Activated B cell treated with CpG ODN at 0.5 μM for 24 hours (primary cell): ENCODE measurements at regions not wholly inside any gene's neighbourhood (a gene's known extent, or its start where the extent isn't known, plus 50 kb on each side); places are given as distances from the start of the nearest gene placed in this dataset.

Source experiments
- ATAC-seq: fragments of 200-7000 bp; cut with Tn5 transposase; one replicate; pipeline ENCODE4 v1.10.0; 2021; ENCODE audit warnings: low read depth, mild to moderate bottlenecking, moderate library complexity
- CTCF ChIA-PET: fragments of 350-600 bp; sonication (Branson Sonifier 250); formaldehyde crosslinking; loops from one replicate; lab custom pipeline; 2021; ENCODE audit warnings: antibody characterized with exemption; lab: Charles Lee
- POLR2A ChIA-PET: fragments of 350-600 bp; sonication (Branson Sonifier 250); formaldehyde crosslinking; loops from one replicate; lab custom pipeline; 2021; ENCODE audit warnings: antibody characterized with exemption; lab: Charles Lee
- DNase-seq: peaks from one replicate; pipeline ENCODE4 v3.0.0; 2022
- H3K27ac Mint-ChIP-seq: one replicate; pipeline ENCODE4 v1.8.0; 2020; ENCODE audit warnings: mixed read lengths
- H3K27me3 Mint-ChIP-seq: one replicate; pipeline ENCODE4 v1.8.0; 2021; ENCODE audit warnings: mixed read lengths
- H3K36me3 Mint-ChIP-seq: one replicate; pipeline ENCODE4 v1.8.0; 2021; ENCODE audit warnings: low read depth, mixed read lengths
- H3K4me1 Mint-ChIP-seq: one replicate; pipeline ENCODE4 v1.8.0; 2021; ENCODE audit warnings: mixed read lengths
- H3K4me3 Mint-ChIP-seq: one replicate; pipeline ENCODE4 v1.8.0; 2020; ENCODE audit warnings: mild to moderate bottlenecking, mixed read lengths
- H3K9me3 Mint-ChIP-seq: one replicate; pipeline ENCODE4 v1.8.0; 2020; ENCODE audit warnings: mixed read lengths
- intact Hi-C: fragments of 100-400 bp; cut with micrococcal nuclease; formaldehyde crosslinking; loops from one replicate; pipeline ENCODE4 v1.15.1; 2024
- TF ChIP-seq, protein P1 (sequence below): fragments of 200-600 bp; IDR thresholded peaks from one replicate; pipeline ENCODE4 v1.8.0; 2022; ENCODE audit warnings: antibody characterized with exemption, mild to moderate bottlenecking

DNA sequence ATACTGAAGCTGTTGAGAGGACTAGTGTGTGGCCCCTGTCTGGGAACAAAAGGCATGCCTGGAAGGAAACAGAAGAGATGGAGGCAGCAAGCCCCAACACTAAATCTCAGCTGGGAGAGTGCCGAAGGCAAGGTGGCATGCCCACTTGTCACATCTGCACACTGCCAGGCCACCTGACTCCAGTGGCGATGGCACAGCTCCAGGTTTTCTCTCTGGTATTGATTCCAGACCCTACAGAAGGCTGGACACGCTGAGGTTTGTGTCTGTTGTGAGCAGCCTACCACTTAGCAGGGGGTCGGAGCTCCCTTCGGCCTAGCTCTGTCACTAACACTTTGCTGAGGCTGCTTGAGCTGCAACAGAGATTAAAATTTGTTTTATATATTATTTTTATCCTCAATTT lies 307.3 kb downstream of the TDRD15 start:
- H3K27ac Mint-ChIP-seq = no peak overlapping the region
- intact Hi-C loops = no loop called here

GRCh38 chr2:21438949-21439348 lies 315.2 kb downstream of the TDRD15 start:
- ATAC-seq (no peak), DNase-seq (no peak)
- Mint-ChIP-seq H3K9me3 (peaks cover 5% of the 10 kb centered on the region), H3K27me3 (no peaks in the 10 kb centered on the region), H3K27ac (no peak overlapping the region), H3K36me3 (no peaks in the 10 kb centered on the region), H3K4me3 (no peak overlapping the region), H3K4me1 (no peaks in the 10 kb centered on the region)
- ChIA-PET CTCF (no interaction called here), POLR2A (no interaction called here)
- intact Hi-C loops = no loop called here
- TF ChIP-seq, protein P1, sequence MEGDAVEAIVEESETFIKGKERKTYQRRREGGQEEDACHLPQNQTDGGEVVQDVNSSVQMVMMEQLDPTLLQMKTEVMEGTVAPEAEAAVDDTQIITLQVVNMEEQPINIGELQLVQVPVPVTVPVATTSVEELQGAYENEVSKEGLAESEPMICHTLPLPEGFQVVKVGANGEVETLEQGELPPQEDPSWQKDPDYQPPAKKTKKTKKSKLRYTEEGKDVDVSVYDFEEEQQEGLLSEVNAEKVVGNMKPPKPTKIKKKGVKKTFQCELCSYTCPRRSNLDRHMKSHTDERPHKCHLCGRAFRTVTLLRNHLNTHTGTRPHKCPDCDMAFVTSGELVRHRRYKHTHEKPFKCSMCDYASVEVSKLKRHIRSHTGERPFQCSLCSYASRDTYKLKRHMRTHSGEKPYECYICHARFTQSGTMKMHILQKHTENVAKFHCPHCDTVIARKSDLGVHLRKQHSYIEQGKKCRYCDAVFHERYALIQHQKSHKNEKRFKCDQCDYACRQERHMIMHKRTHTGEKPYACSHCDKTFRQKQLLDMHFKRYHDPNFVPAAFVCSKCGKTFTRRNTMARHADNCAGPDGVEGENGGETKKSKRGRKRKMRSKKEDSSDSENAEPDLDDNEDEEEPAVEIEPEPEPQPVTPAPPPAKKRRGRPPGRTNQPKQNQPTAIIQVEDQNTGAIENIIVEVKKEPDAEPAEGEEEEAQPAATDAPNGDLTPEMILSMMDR = no peak

More for the DNA sequence above, 307.3 kb downstream of the TDRD15 start:
- TF ChIP-seq, protein P1 = no peak
- Mint-ChIP-seq H3K4me3 (no peak overlapping the region), H3K4me1 (no peaks in the 10 kb centered on the region), H3K36me3 (no peaks in the 10 kb centered on the region), H3K27me3 (no peaks in the 10 kb centered on the region), H3K9me3 (peaks cover 8% of the 10 kb centered on the region)
- no peak for ATAC-seq
- DNase-seq = no peak
- CTCF ChIA-PET = no interaction called here
- POLR2A ChIA-PET = no interaction called here

DNA sequence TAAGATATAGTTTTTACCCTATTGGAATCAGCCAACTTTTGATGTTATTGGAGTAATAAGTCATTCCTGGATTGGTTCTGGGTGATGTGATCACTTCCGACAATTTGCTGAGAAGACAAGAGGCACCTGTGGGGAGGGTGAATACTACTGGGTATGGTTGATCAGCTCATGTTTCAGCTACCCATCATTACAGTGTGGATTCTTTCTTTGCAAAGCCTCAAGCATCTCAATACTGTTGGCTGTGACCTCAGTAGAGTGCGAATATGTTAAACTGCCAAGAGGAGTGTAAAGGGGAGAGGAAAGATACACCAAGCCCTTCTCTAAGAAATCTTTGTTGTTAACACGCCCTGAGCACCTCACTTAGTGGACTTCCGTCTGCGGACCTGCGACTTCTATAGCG lies 317.7 kb downstream of the TDRD15 start:
- Mint-ChIP-seq H3K27ac (no peak overlapping the region), H3K36me3 (no peaks in the 10 kb centered on the region), H3K9me3 (no peaks in the 10 kb centered on the region), H3K4me1 (no peaks in the 10 kb centered on the region), H3K27me3 (no peaks in the 10 kb centered on the region), H3K4me3 (no peak overlapping the region)
- POLR2A ChIA-PET = no interaction called here
- DNase-seq = no peak
- ATAC-seq = no peak
- TF ChIP-seq, protein P1 = no peak
- CTCF ChIA-PET = no interaction called here
- intact Hi-C loops = no loop called here

DNA sequence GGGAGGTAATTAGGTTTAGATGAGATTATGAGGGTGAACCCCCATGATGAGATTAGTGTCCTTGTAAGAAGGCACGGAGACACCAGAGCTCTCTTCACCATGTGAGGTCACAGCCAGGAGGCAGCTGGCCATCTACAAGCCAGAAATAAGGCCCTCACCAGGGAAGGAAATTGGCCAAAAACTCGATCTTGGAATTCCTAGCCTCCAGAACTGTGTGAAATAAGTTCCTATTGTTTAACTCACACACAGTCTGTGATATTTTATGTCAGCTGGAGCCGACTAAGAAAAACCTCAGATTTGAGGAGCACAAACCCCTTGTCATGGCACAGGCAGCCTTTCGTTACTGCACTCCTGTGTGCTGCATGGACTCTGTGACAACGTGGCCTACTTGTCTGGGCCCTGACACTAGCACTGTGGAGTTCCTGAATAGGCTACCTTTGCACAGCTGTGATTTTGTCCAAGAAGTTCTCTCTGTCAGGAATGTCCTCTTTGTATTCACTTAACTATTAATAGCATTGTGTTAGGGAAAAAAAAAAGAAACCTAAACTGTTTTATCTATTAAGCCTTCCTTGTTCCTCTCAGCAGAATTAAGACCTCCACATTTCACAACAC lies 319.8 kb downstream of the TDRD15 start:
- Mint-ChIP-seq H3K27ac (no peak overlapping the region), H3K4me1 (no peaks in the 10 kb centered on the region), H3K27me3 (no peaks in the 10 kb centered on the region), H3K9me3 (no peaks in the 10 kb centered on the region), H3K36me3 (no peaks in the 10 kb centered on the region), H3K4me3 (no peak overlapping the region)
- ATAC-seq = no peak
- DNase-seq = no peak
- intact Hi-C loops = no loop called here
- POLR2A ChIA-PET = no interaction called here
- CTCF ChIA-PET = no interaction called here
- TF ChIP-seq, protein P1 = no peak

- CTCF ChIA-PET = no interaction called here
- H3K4me1 Mint-ChIP-seq = no peaks in the 10 kb centered on the region
- H3K9me3 Mint-ChIP-seq = no peaks in the 10 kb centered on the region
- no peak overlapping the region for H3K4me3 Mint-ChIP-seq
- ATAC-seq = no peak
- TF ChIP-seq, protein P1 = no peak
- intact Hi-C loops = no loop called here
- no peaks in the 10 kb centered on the region for H3K36me3 Mint-ChIP-seq
- no peaks in the 10 kb centered on the region for H3K27me3 Mint-ChIP-seq
- H3K27ac Mint-ChIP-seq = no peak overlapping the region
- POLR2A ChIA-PET = no interaction called here
- DNase-seq = no peak
Measured at GRCh38 chr2:21449881-21450280, 326.1 kb downstream of the TDRD15 start.
